MCF 10A (cell line): ENCODE measurements at regions not wholly inside any gene's neighbourhood (a gene's known extent, or its start where the extent isn't known, plus 50 kb on each side); places are given as distances from the start of the nearest gene placed in this dataset.
A peak's percentile ranks its signal among the peaks of the same experiment; 100 is the strongest.

Source experiments
- BruUV-seq: library from RNA; stranded (reverse); fragments of 400-500 nt; replicated peaks from 2 replicates; lab custom pipeline; 2021; lab: Mats Ljungman, UMichigan
- CTCF ChIA-PET: fragments of 300-600 bp; sonication (Branson Sonifier 250); formaldehyde crosslinking; extraction: SDS; loops from one replicate; lab custom pipeline; 2021; ENCODE audit warnings: antibody characterized with exemption, inconsistent platforms; lab: Yijun Ruan, JAX
- POLR2A ChIA-PET: fragments of 300-600, 350-650 bp; sonication (Branson Sonifier 250); formaldehyde crosslinking; extraction: SDS; loops from one replicate; lab custom pipeline; 2020; ENCODE audit warnings: antibody characterized with exemption, inconsistent platforms; lab: Yijun Ruan, JAX
- DNase-seq: peaks from one replicate; pipeline ENCODE4 v3.0.0-alpha.2; 2018; ENCODE audit not compliant: unreplicated experiment
- H3K27ac Mint-ChIP-seq: one replicate; pipeline ENCODE4 v1.8.0; 2022; ENCODE audit warnings: mild to moderate bottlenecking, low read depth, mixed read lengths; ENCODE audit not compliant: unreplicated experiment
- H3K27me3 Mint-ChIP-seq: one replicate; pipeline ENCODE4 v1.8.0; 2022; ENCODE audit warnings: mixed read lengths; ENCODE audit not compliant: insufficient read depth, unreplicated experiment
- H3K36me3 Mint-ChIP-seq: one replicate; pipeline ENCODE4 v1.8.0; 2022; ENCODE audit warnings: mild to moderate bottlenecking, moderate library complexity, mixed read lengths; ENCODE audit not compliant: insufficient read depth, unreplicated experiment
- H3K4me1 Mint-ChIP-seq: one replicate; pipeline ENCODE4 v1.8.0; 2022; ENCODE audit warnings: mixed read lengths; ENCODE audit not compliant: insufficient read depth, unreplicated experiment
- H3K4me3 Mint-ChIP-seq: one replicate; pipeline ENCODE4 v1.8.0; 2022; ENCODE audit warnings: mild to moderate bottlenecking, moderate library complexity, mixed read lengths; ENCODE audit not compliant: unreplicated experiment
- H3K9me3 Mint-ChIP-seq: one replicate; pipeline ENCODE4 v1.8.0; 2022; ENCODE audit warnings: mixed read lengths; ENCODE audit not compliant: unreplicated experiment
- intact Hi-C: fragments of 100-400 bp; cut with micrococcal nuclease; formaldehyde crosslinking; loops from 2 replicates; pipeline ENCODE4 v1.14.1; 2022
- TF ChIP-seq, protein P1 (sequence below): fragments of 200-600 bp; IDR thresholded peaks from one replicate; pipeline ENCODE4 v1.8.0; 2022; ENCODE audit warnings: antibody characterized with exemption, mild to moderate bottlenecking; ENCODE audit not compliant: unreplicated experiment

DNA sequence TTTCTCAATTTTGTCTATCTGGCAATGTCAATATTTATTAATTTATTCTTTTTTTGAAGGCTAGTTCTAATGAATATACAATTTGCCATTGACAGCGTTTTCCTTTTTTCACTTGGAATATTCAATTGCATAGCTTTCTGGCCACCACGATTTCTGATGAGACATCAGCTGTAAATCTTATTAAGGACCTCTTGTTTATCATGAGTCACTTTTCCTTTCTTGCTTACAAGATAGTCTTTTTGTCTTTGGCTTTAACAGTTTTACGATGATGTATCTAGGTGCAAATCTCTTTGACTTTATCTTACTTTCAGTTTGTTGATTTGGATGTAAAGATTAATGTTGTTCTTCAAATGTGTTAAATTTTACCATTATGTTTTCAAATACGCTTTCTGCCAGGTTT, 991.6 kb upstream of the SLC10A2 start:
- Mint-ChIP-seq H3K27me3 (no peaks in the 10 kb centered on the region), H3K9me3 (peaks cover 8% of the 10 kb centered on the region), H3K36me3 (no peaks in the 10 kb centered on the region), H3K27ac (no peak overlapping the region), H3K4me1 (peaks cover 6% of the 10 kb centered on the region), H3K4me3 (peak overlapping the region; percentile 27)
- no peak for DNase-seq
- POLR2A ChIA-PET: no interaction called here
- CTCF ChIA-PET: interaction anchor here (0.5 kb wide), 1 partner anchor 1459 kb away, joined by 3 read pairs; no protein-coding TSS in a partner anchor
- no TSS peak for BruUV-seq
- intact Hi-C loops: no loop called here
- TF ChIP-seq, protein P1, sequence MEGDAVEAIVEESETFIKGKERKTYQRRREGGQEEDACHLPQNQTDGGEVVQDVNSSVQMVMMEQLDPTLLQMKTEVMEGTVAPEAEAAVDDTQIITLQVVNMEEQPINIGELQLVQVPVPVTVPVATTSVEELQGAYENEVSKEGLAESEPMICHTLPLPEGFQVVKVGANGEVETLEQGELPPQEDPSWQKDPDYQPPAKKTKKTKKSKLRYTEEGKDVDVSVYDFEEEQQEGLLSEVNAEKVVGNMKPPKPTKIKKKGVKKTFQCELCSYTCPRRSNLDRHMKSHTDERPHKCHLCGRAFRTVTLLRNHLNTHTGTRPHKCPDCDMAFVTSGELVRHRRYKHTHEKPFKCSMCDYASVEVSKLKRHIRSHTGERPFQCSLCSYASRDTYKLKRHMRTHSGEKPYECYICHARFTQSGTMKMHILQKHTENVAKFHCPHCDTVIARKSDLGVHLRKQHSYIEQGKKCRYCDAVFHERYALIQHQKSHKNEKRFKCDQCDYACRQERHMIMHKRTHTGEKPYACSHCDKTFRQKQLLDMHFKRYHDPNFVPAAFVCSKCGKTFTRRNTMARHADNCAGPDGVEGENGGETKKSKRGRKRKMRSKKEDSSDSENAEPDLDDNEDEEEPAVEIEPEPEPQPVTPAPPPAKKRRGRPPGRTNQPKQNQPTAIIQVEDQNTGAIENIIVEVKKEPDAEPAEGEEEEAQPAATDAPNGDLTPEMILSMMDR: no peak

DNA sequence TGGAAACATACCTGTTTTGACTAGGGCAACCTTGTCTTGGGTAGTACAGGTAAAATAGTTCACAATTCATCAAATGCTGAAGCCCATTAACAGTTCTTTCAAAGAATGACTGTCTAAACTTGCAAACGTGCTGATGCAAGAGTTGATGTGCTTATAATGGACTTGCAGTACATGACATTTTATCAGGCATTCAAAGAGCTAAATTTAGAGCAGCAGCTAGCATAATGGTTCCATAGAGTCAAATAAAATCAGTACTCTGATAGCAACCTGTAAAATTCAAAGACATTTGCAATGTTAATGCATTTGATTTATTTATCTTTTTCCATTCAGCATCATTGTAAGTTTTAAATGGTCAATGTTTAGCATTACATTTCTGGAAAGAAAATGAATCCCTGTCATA, 979.7 kb upstream of the SLC10A2 start:
- Mint-ChIP-seq H3K4me1 (no peaks in the 10 kb centered on the region), H3K27ac (no peak overlapping the region), H3K9me3 (no peaks in the 10 kb centered on the region), H3K4me3 (no peak overlapping the region), H3K27me3 (no peaks in the 10 kb centered on the region), H3K36me3 (no peaks in the 10 kb centered on the region)
- intact Hi-C loops: loop anchor here (5.0 kb wide), 1 partner anchor 414 kb away; no protein-coding TSS in a partner anchor
- ChIA-PET CTCF (no interaction called here), POLR2A (no interaction called here)
- no peak for DNase-seq
- BruUV-seq: no TSS peak
- TF ChIP-seq, protein P1: no peak

DNA sequence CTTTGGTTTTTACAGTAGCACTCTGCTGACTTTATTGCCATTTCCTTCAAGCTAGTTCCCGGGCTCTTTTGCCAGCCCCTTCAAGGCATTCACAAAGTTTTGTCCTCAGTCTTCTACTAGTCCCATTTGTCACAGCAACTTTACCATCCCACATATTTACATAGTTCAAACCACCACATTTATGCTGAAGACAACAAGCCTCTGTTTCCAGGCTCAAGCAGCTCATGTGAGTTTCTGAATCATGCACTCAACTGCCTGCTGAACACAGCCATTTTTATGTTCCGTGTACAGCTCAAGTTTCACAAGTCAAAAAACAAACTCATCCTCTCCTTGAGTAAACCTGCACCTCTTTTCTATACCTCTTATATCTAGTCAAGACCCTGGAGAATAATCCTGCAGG, 977.0 kb upstream of the SLC10A2 start:
- Mint-ChIP-seq H3K4me1 (no peaks in the 10 kb centered on the region), H3K4me3 (no peak overlapping the region), H3K36me3 (no peaks in the 10 kb centered on the region), H3K27ac (no peak overlapping the region), H3K9me3 (no peaks in the 10 kb centered on the region), H3K27me3 (no peaks in the 10 kb centered on the region)
- intact Hi-C loops: no loop called here
- DNase-seq: no peak
- CTCF ChIA-PET: no interaction called here
- POLR2A ChIA-PET: no interaction called here
- TF ChIP-seq, protein P1: no peak
- no TSS peak for BruUV-seq

DNA sequence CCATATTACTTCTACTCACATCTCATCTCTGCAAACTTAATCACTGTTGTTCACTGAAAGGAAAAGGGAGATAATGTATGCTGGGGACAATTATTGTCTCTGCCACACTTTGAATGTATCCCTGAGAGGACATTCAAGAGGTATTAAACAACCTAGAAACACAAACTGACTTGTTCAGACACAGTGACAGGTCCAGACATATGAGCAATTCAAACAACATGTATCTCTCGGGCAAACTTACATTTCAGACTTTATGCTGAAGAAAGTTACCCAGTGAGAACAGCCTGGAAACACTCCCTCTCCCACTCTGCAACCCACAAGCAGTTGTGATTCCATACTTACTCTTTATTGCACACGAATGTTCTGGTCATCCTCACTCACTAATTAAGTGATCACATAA, 968.7 kb upstream of the SLC10A2 start:
- intact Hi-C loops: no loop called here
- Mint-ChIP-seq H3K27me3 (no peaks in the 10 kb centered on the region), H3K9me3 (no peaks in the 10 kb centered on the region), H3K4me1 (no peaks in the 10 kb centered on the region), H3K36me3 (no peaks in the 10 kb centered on the region), H3K27ac (no peak overlapping the region), H3K4me3 (no peak overlapping the region)
- ChIA-PET CTCF (no interaction called here), POLR2A (no interaction called here)
- TF ChIP-seq, protein P1: no peak
- no TSS peak for BruUV-seq
- DNase-seq: no peak
